CD4-positive, alpha-beta T cell treated with Interleukin-6 for 4 hours (primary cell): ENCODE measurements at regions not wholly inside any gene's neighbourhood (a gene's known extent, or its start where the extent isn't known, plus 50 kb on each side); places are given as distances from the start of the nearest gene placed in this dataset.
"Not testable (repeated sequence)": the region's sequence is repeated elsewhere in the genome, so short reads cannot be mapped to it uniquely, and the experiment has no call there.

Experiments
- DNase-seq: peaks from one replicate; pipeline ENCODE4 v3.0.0-alpha.2; 2020; ENCODE audit warnings: mixed read lengths

DNA sequence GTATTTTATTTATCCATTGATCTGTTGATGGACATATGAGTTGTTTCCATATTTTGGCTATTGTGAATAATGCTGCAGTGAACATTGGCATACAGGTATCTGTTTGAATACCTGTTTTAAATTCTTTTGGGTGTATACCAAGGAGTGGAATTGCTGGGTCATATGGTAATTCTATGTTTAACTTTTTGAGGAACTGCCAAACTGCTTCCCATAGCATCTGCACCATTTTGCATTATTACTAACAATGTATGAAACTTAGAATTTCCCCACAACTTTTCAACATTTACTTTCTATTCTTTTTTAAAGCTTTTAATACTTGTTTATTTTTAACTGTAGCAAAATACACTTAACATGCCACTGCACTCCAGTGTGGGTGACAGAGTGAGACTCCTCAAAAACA is 57.0 kb upstream of the MSN start:
- DNase-seq, result no peak

DNA sequence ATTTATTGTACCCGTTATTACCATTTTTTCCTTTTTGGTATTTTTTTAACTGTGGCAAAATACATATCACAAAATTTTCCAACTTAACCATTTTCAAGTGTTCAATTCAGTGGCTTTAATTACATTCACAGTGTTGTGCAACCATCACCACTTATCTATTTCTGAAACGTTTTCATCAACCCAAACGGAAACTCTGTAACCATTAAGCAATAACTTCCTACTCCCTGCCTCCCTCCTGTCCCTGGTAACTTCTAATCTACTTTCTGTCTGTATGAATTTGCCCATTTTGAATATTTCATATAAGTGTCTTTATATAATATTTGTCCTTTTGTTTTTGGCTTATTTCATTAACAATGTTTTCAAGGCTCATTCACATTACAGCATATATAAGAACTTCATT is 57.4 kb upstream of the MSN start:
- DNase-seq, result no peak

DNA sequence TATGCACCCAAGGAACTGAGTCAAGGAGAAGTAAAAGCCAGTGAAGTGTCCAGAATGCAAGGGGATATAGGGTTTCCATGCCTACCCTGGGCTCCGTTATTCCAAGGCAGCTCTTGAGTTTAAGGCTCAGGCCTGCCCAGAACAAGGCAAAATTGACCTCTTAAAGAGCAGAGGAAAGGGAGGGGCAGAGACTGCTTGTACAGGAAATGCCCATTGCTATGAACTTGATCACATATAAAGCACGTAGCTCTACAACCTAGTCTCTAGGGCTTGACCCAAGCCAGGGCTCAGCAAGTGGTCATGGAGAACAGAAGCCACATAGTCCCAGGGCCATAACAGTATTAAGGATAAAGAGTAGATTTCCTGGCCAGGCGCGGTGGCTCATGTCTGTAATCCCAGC is 58.2 kb upstream of the MSN start:
- no peak for DNase-seq

DNA sequence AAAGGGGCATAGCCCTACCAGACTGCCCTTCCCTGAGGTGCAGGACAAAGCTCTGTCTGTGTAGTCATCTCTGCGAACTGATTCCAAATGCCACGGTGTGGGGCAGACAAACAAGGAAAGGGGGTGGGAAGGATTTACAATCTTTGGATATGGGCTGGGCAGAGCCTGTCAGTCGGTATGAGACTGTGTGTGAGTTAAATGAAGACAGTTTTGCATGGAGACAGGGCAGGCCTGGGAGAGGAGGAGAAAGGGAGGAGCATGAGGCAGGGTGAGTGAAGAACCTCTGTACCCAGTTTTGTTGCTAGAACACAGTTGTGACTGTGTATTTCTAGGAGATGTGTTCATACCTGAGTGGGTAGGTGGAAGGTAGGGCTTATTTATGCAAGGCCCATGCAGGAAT is 59.4 kb upstream of the MSN start:
- DNase-seq, result no peak

DNA sequence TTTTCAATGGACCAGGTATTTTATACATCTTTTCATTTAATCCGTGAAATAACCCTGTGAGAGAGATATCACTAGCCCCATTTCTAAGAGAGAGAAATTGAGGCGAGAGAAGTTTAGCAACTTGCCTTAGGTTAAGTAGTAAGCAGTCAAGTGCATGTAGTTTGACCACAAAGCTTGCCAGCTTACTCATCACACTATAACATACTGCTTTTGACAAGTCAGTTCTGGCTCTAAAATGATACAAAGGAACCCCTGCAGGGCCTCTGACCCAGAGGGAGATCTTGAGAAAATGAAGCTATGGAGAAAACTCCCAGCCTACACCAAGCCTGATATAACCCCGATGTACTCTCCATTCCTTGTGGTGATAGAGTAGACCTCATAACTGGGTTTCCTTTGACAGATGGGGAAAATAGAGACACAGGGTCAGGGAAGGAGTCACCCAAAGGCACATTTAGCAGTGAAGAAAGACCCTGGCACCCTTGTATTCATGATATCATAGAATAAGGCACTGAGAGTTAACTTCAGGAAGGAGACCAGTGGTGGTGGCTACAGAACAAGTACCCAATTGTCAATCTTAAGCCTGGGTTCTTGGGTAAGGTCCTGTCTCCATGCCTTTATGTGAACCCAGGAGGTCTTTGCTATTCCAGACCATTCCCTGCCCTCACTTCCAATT is 60.2 kb upstream of the MSN start:
- DNase-seq, result peak; percentile 14

DNA sequence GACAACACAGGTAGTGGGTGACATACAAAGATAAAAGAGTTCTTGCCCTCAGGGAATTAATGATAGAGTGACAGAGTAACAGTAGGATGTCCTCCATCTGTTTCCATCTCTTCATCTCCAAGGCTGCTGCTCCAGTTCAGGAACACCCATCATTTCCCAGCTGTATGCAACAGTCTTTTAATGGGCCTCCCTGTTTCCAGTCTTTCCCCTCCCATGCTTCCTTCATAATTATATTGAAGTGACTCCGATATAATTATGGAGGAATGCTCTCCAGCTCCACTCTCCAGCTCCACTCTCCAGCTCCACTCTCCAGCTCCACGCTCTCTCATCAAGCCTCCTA is 65.3 kb upstream of the MSN start:
- DNase-seq, result no peak

DNA sequence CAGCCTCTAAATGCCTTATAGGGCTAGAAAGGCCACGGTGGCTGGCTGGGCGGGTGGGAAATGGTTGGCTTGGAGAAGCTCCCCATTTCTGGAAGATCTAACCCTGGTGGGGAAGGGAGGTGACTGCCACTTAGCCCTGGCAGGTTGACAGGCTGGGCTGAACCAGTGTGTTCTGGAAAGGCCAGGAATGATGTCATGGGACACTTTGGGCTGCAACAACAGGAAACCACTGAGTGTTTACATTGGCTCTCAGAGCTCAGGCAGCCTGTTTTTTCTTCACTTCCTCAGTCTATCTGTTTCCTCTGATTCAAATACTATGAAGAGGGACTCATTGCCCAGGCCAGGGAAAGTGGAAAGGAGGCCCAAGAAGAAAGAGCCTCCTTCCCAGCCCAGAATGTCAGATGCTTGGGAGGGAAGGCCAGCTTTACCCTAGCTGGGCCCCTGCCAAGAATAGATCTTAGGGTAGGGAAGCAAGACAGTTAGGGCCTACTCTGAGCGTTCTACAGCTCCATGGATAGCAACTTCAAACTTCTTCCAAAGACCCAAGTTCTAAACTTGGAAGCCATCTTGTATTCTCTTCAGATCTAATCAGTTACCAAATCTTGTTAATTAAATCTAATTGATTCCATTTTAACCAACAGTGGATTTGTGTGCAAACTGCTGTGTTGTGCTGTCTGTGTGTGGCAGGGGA is 65.8 kb upstream of the MSN start:
- peak; percentile 70 for DNase-seq

DNA sequence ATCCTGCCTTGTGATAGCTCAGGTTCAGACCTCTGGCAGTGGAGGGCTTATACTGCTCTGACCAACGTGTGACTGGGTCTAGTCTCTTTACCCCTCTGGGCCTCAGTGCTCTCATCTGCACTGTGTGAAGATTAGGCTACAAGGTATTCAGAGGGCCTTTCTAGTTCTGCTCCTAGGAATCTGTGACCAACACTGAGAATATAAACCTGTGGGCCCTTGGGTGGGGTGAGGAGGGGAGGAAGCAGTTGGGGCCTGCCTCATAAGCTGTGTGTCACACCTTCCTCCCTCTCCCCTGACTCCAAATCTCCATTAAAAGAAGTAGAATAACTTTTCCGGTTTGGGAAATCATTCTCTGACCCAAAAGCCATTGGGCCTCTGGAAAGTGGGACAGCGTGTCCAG is 66.3 kb upstream of the MSN start:
- peak; percentile 32 for DNase-seq

DNA sequence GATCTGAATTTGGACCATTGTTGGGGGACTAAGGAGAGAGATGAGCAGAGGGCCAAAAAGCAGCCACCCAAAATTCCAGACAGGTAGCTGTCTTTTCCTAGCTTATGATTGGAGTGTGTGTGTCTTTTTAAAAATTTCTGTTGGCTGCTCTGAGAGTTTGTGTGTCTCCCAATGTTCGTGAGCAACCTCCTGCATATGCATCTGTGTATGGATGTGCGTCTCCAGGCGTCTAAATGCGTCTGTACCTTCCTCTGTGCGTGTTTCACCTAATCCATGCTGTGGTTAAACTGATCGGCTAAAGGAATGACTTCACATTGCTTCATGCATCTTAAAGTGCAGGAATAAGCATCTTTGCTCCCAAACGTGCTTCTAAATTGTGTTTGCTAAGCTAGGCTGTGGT is 65.5 kb upstream of the LAS1L start:
- DNase-seq, result no peak

DNA sequence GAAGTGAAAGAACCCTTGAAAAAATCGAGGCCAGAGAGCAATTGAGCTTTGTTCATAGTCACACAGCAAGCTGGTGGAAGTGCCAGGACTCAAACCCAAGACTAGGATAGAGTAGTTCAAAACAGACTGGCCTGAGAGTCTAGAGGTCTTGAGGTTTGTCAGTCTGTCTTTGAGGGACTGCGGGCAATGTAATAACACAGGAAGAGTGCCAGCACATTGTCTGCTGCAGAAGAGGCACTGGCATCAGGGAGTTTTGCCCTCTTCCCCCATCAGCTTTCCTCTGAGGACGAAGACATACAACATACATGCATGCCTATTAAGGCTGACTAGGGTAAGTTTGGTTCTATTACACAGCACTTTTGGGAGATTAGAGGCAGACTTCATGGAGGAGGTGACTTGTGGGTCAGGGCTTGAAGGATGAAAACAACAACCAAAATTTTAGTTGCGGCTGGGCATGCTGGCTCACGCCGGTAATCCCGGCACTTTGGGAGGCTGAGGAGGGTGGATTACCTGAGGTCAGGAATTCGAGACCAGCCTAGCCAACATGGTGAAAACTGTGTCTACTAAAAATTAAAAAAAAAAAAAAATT is 64.1 kb upstream of the LAS1L start:
- DNase-seq, result peak; percentile 39

DNA sequence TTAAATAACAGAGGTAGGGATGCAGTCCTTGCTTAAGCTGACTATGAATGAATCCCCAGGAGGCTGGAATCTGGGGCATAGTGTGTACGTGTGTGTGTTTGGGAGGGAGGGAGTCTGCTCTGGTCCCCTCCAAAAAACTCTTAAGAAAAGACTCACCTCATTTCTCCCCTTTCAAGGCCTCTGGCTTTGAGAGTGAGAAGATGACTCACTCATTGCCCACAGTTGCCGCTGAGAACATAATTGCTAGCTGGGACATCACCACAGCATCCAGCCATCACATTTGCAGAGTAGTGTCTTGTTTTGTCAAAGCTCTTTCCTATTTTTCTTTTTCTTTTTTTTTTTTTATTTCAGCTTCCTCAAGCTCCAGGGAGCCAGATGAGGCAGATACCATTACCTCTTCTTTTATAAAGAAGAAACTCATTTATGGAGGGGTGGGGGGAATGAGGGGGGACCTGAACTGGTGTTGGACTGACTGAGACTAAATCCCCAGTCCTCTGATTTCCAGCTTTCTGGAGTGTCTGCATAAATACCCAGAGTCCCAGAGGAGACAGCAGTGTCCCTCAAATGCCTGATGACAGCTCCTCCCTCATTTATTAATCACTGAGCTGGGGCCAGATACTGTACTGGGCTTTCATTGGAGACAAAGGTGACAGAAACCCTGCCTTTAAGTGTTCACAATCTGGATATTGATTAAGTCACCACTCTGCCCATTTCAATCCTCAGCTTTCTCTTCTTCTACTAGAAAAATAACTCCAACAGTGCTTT is 61.9 kb upstream of the LAS1L start:
- DNase-seq, result peak; percentile 72

DNA sequence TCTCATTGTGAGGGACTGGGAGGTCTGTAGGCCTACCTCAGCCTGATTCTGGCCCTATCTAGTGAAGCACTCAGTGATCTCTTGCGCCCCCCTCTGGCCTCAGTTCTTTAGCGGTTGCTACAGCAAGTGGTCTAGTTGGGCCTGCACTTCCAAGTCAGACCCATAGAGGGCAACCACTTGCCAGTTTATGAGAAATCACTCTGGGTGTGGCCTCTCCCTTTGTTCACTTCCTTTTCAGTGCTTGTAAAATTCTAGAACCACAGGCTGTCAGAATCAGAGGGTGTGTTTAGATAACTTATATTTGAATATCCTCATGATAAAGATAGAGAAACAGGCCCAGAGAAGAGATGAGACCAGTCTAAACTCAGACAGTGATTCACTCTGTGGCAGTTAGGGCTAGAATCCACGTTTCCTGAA is 60.9 kb upstream of the LAS1L start:
- peak; percentile 97 for DNase-seq

DNA sequence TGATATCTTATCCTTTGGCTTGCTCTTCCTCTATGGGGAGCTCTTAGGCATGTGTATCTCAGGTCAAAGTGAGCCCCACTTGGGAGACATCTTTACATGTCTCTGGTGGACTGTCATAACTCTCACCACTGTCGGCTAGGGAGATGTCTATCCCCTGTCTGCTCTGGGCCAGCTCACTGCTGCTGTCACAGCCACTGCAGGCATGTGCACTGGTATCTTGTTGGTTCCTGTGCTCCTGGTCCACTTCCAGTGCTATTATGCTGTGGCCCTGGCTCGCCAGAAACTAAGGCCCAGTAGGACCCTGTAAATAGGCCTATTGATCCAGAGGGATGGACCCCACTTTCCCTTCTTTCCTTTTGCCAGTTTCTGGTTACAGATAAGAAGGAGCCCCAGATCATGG is 56.6 kb upstream of the LAS1L start:
- DNase-seq, result no peak

DNA sequence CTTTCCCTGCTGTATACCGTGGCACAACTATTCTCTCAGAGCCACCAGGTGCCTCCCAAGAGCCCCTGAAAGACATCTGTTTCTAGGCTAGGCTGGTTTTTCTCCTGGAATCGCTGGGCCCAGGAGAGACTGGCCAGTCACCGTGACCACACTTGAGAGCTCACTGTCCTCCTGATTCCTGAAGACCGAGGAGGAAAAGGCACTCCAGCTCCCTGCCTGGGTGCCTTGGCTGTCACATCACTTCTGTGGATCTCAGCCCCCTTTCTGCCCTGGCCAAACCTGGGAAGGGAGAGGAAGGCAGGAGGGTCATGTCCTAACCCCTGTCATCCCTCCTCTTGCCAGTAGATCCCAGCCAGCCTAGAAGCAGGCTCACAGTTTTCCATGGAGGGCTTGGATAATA is 54.7 kb upstream of the LAS1L start:
- DNase-seq, result no peak

DNA sequence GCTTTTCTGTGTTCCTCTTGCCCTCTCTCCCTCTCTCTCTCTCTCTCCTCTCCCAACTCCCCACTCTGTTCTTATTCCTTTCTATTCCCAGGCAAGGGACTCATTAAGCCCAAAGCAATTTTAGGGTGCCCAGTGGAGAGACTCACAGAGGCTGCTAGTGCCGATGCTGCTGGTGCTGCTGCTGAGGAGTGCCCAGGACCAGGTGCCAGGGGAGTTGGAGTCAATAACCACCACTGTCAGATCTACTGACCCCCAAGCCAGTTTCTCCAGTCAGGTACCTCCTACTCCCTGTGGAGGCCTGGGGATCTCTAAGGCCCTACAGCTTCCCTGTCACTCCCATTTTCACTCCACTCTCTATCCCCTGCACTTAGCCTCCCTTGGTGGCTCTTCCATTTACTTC is 54.2 kb upstream of the LAS1L start:
- DNase-seq, result no peak

DNA sequence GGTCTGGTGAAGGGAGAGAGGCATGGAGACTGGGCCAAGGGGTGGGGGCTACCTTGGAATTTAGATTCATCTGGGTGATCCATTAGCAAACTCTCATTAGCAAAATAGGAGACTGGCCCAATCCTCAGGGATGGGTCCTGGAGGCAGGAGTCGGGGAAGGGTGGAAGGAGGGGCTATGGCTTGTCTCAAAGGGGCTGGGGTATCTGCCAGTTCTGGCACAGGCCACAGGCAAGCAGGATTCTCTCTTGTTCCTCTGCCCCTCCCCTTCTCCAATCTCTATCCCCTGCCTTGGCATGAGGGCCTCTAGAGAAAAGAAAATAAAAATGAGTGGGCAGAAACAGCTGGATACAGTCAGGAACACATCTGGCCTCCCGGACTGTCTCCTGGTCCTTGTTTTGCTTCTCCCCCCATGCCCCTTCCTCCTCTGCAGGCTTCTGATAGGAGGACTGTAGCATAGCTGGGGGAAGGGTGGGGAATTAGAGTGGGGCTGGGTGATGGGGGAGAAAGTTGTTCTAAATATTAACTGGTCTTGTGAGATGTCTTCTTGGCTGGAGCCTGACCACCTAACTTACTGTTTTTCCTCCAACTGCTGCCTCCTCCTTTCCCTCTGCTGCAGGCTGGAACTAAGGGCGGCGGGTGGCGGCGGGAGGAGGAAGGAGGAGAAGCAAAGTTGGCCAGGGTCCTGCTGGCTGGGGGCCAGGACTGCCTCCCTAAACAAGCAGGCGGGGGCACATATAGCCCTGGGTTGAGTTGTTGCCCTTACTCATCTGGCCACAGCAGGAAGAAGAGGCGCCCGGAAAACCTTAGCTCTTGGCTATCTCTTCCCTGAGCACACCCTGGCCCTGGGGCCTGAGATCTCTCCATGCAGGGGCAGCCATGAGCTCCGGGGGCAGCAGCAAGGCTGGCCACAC is 53.3 kb upstream of the LAS1L start:
- DNase-seq, result no peak

DNA sequence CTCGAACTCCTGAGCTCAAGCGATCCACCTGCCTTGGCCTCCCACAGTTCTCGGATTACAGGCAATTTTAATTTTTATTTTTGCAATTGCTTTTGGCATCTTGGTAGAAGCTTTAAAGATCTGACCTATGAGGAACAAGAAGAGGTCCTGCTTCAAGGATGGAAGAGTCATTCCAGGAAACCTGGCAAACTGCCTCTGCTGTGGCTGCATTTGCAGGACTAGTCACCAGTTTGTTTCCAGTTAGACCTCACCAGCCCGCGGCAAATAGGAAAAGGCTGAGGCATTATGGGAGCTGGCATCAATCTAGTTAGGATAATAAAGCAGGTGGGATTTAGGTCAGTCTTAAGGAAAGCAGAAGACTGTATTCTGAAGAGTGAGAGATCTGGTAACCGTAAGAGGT is 51.9 kb upstream of the LAS1L start:
- no peak for DNase-seq

DNA sequence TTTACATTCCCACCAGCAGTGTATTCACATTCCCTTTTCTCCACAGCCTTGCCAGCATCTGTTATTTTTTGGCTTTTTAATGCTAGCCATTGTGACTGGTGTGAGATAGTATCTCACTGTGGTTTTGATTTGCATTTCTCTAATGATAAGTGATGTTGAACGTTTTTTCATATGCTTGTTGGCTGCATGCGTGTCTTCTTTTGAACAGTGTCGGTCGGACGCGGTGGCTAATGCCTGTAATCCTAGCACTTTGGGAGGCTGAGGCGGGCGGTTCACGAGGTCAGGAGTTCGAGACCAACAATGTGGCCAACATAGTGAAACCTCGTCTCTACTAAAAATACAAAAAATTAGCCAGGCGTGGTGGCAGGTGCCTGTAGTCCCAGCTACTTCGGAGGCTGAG is 50.6 kb upstream of the LAS1L start:
- not testable (repeated sequence) for DNase-seq
